ENCODE measurements at regions not wholly inside any gene's neighbourhood (a gene's known extent, or its start where the extent isn't known, plus 50 kb on each side); places are given as distances from the start of the nearest gene placed in this dataset.

DNA sequence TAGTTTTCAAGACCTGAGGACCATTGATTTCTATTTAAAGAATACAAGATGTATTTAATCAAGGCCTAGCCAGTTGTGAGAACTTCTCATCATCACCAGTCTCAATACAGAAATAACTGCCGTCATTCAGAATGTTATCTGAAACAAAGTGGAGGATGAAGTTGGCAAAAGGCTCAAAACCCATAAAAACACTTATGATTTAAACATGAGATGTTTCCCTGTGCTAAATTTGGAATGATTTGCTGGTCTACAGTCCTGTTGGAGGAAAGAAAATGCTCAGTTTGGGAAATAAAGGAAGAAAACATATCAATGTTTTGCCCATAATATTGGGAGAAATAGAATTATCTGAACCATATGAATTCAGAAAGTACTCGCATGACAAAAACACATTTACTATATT is 192.2 kb downstream of the ADGRA3 start:
- TF ChIP-seq, protein P1, sequence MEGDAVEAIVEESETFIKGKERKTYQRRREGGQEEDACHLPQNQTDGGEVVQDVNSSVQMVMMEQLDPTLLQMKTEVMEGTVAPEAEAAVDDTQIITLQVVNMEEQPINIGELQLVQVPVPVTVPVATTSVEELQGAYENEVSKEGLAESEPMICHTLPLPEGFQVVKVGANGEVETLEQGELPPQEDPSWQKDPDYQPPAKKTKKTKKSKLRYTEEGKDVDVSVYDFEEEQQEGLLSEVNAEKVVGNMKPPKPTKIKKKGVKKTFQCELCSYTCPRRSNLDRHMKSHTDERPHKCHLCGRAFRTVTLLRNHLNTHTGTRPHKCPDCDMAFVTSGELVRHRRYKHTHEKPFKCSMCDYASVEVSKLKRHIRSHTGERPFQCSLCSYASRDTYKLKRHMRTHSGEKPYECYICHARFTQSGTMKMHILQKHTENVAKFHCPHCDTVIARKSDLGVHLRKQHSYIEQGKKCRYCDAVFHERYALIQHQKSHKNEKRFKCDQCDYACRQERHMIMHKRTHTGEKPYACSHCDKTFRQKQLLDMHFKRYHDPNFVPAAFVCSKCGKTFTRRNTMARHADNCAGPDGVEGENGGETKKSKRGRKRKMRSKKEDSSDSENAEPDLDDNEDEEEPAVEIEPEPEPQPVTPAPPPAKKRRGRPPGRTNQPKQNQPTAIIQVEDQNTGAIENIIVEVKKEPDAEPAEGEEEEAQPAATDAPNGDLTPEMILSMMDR (IDR thresholded peaks at IDR 0.05), result no peak
- TF ChIP-seq, protein P2, sequence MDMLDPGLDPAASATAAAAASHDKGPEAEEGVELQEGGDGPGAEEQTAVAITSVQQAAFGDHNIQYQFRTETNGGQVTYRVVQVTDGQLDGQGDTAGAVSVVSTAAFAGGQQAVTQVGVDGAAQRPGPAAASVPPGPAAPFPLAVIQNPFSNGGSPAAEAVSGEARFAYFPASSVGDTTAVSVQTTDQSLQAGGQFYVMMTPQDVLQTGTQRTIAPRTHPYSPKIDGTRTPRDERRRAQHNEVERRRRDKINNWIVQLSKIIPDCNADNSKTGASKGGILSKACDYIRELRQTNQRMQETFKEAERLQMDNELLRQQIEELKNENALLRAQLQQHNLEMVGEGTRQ (IDR thresholded peaks at IDR 0.05; ENCODE audit: borderline replicate concordance, low read depth, low read length), result no peak
- TF ChIP-seq EZH2phosphoT487 (IDR thresholded peaks at IDR 0.05; ENCODE audit: borderline replicate concordance, low read depth) (no peak), TCF12 (IDR thresholded peaks at IDR 0.05) (no peak), TEAD4 (IDR thresholded peaks at IDR 0.05; ENCODE audit: borderline replicate concordance, insufficient read depth) (no peak), POLR2AphosphoS5 (IDR thresholded peaks at IDR 0.05; ENCODE audit: low read depth, low read length) (no peak), CHD2 (IDR thresholded peaks at IDR 0.05; ENCODE audit: low read length, partially characterized antibody) (no peak), GABPA (IDR thresholded peaks at IDR 0.05; ENCODE audit: low read depth) (no peak), NRF1 (IDR thresholded peaks at IDR 0.05; ENCODE audit: low read depth, low read length) (no peak), FOXM1 (IDR thresholded peaks at IDR 0.05; ENCODE audit: low read depth) (no peak)
- TF ChIP-seq, protein P3, sequence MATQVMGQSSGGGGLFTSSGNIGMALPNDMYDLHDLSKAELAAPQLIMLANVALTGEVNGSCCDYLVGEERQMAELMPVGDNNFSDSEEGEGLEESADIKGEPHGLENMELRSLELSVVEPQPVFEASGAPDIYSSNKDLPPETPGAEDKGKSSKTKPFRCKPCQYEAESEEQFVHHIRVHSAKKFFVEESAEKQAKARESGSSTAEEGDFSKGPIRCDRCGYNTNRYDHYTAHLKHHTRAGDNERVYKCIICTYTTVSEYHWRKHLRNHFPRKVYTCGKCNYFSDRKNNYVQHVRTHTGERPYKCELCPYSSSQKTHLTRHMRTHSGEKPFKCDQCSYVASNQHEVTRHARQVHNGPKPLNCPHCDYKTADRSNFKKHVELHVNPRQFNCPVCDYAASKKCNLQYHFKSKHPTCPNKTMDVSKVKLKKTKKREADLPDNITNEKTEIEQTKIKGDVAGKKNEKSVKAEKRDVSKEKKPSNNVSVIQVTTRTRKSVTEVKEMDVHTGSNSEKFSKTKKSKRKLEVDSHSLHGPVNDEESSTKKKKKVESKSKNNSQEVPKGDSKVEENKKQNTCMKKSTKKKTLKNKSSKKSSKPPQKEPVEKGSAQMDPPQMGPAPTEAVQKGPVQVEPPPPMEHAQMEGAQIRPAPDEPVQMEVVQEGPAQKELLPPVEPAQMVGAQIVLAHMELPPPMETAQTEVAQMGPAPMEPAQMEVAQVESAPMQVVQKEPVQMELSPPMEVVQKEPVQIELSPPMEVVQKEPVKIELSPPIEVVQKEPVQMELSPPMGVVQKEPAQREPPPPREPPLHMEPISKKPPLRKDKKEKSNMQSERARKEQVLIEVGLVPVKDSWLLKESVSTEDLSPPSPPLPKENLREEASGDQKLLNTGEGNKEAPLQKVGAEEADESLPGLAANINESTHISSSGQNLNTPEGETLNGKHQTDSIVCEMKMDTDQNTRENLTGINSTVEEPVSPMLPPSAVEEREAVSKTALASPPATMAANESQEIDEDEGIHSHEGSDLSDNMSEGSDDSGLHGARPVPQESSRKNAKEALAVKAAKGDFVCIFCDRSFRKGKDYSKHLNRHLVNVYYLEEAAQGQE (IDR thresholded peaks at IDR 0.05; ENCODE audit: low read depth, low read length), result no peak
- TF ChIP-seq, protein P4, sequence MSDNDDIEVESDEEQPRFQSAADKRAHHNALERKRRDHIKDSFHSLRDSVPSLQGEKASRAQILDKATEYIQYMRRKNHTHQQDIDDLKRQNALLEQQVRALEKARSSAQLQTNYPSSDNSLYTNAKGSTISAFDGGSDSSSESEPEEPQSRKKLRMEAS (IDR thresholded peaks at IDR 0.05; ENCODE audit: low read depth), result no peak
